ENCODE measurements at regions not wholly inside any gene's neighbourhood (a gene's known extent, or its start where the extent isn't known, plus 50 kb on each side); places are given as distances from the start of the nearest gene placed in this dataset.
"Not testable (repeated sequence)": the region's sequence is repeated elsewhere in the genome, so short reads cannot be mapped to it uniquely, and the experiment has no call there.

DNA sequence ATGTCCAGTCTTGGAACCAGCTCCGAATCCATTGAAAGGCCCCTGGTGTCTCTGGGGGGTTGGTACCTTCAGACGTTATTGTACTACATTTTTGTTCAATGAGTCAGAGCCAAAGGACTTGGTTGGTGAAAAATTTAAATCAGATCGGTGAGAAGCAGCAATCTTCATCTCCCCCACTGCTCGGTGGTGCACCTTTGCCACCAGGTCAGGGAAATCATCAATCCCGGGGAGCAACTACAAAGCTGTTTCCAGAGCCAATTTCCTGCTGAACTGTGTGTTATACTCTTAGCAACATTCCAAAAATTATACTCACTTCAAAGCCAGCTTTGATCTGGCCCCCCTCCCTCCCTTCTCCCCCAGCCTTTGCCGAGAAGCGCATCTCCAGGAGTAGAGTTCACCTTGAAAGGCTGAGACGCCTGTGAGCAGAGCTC lies 375.2 kb upstream of the WWC1 start:
- no peak for DNase-seq

DNA sequence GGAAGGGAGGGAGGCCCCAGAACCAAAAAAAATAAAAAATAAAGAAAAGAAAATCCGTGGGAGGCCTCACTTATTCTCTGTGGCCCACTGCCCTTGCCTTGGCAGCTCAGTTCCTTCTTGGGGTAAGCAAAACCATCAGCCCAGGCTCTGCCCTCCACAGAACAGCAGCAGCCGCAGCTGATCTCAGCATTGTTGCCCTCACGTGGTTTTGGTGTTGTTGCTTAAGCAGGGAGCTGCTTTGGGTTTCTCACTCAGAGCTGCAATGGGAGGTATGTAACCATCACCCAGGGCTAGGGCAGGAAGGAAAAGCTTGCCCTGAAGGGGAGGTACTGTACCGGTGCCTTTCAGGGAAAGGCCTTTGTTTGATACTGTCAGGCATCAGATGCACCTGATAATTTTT lies 374.7 kb upstream of the WWC1 start:
- DNase-seq: no peak

DNA sequence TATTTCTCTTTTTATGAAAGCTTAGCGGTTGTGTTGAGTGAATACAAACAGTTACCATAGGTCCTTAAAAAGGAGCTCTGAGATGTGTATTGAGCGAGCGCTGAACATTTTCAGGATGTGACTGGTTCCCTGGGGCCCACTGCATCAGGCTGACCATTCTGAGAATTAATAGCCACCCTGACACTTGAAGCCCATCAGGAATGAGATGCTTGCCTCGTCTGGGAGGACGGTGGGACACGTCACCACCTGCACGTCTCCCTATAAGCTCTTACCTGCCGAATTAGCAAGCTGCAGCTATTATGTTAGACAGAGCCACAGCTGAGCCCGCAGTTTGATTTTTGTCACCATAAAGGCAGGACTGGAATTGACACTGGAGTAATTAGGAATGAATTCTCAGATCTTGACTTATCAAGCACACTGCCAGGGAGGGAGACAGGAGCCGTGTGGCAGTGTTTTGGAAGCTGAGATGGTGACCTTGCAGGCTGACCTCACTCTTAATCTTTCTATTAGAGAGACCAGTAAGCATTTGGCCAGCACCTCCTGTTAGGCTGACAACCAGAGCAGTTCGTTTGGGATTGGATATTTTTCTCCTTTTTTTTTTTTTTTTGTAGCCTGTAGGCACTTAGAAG lies 373.1 kb upstream of the WWC1 start:
- no peak for DNase-seq

- no peak for DNase-seq
Observed at GRCh38 chr5:167918813-167919483, 372.5 kb upstream of the WWC1 start.

- DNase-seq: no peak
Observed at GRCh38 chr5:167920589-167920988, 370.9 kb upstream of the WWC1 start.

- no peak for DNase-seq
Observed at GRCh38 chr5:167921796-167922195, 369.6 kb upstream of the WWC1 start.

- no peak for DNase-seq
Observed at GRCh38 chr5:167923396-167923795, 368.0 kb upstream of the WWC1 start.

GRCh38 chr5:167929841-167930240 lies 361.6 kb upstream of the WWC1 start:
- no peak for DNase-seq

GRCh38 chr5:167934551-167934971 lies 356.9 kb upstream of the WWC1 start:
- no peak for DNase-seq

DNA sequence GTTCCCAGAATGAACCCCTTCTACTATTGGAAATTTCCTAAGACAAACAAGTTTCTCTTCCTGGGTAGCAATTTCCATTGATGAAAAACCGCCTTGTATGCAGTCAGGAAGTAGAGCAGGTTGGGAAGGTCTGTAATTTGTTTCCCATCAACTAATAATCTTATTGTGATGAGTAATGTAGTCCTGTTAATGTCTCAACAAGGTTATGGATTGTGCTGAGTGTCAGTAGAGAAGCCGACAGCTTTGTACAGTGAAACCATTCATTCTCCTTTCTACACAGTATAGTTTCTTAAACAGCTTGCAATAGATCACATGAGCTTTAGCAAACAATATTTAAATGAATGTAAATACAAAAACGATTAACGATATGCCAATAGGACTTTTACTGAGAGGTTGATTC lies 355.4 kb upstream of the WWC1 start:
- no peak for DNase-seq

DNA sequence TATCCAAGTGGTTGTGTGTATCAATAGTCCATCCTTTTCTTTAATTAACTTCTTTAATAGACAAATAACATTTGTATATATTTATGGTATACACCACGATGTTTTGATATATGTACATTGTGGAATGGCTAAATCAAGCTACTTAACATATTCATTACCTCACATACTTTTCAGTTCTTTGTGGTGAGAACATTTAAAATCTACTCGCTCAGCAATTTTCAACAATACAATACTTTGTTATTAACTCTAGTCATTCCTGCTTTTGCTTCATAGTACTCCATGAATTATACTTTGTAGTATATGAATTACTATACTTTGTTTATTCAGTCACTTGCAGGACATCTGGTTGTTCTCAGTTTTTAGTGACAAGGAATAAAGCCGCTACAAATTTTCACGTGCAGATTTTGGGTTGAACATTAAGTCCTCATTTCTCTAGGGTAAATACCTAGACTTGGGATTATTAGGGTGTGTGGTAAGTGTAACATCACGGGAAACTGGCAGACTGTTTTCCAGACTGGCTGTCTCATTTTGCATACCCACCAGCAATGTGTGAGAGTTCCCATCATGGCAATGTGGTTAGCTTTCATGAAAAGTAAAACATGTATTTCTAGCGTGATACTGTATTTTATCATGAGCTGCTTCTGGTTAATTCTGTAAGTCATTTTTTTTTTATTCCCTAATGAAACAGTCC lies 354.4 kb upstream of the WWC1 start:
- DNase-seq: no peak

DNA sequence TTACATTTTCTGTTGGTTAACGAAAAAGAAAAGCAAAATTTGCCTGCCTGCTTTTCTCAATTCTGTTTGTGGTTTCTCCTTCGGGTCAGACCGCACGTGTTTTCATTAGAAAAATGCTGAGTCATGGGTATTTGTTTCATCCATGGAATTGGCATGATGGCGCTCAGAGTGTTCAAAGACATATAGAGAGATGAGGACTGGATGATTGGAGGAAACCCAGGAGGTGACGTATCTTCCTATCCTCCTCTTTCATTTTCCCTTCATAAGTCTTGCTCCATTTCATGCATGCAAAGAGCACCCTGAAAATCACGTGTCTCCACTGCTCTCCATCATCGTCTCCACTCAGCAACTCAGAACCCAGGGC lies 353.8 kb upstream of the WWC1 start:
- no peak for DNase-seq

DNA sequence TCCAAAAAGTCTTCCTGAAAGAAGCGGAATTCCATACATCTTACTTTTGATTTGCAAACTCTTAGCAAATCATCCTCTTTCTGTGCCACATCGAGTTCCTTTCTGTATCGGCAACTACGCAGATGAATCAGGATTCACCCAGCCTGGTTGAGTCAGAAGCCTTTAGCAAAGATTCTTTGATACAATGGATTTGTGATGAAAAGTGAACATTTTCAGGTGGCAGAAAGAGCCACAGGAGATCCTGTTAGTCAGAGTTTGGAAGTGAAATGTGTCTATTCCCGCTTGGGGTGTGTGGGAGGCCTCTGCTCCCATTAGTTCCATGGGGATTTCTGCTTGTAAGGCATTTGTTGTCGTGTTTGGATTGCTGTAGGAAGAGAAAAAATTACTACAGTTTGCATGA lies 351.8 kb upstream of the WWC1 start:
- DNase-seq: no peak

GRCh38 chr5:167940911-167941310 lies 350.5 kb upstream of the WWC1 start:
- DNase-seq: no peak

- DNase-seq: not testable (repeated sequence)
Observed at GRCh38 chr5:167941556-167941955, 349.9 kb upstream of the WWC1 start.

DNA sequence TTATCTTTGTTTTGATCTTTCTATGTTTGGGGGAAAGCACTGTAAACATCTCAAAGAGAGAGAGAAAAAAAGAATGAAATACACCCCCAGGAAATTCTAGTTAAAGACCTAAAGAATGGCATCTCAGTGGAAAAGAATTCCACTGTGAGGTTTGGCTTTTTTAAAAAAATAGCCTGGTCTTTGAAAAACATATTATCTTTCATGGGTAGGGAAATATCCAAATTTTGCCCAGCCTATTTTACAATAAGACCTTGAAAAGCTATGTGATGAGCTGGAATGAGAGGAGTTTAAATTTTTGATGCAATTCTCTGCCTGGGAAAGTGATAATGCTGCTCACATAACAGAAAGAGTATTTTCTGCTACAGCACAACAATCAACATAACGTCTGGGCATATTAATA lies 348.1 kb upstream of the WWC1 start:
- no peak for DNase-seq

GRCh38 chr5:167944121-167944852 lies 347.2 kb upstream of the WWC1 start:
- no peak for DNase-seq

DNA sequence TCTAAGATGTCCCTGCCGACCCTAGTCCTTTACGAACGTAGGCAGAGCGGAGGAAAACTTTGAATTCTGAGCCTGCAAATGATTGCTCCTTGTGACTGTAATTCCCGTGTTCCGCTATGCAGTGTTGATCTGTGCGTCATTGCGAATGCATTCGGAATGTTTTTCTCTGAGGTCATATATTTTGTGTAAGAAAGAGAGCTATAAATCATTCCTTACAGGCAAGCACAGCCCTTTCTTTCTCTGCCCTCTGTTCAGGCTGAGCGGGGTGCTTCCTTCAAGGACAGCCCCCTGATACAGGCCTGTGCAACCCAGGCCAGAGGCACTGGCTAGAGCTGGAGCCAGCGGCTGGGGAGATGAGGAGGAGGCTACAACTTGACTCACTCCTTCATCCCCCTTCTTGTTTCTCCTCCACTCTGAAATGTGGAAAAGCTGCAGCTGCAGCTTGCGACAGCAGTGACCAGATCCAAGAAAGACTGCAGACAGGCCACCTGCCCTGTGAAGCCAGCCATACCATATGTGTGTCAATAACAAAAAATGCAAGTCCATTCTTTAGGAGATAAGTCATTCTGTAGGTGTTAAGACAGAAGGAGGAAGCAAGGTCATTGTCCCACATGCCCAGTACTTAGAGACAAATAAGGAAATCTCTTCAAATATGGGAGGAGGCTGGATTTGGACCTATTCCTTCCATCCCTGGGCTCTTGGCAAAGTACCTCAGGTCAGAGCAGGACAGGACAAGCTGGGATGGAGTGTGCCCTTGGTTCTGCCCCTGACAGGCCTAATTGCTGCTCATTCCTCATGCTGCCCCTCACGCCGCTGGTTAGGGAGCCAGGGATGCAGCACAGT lies 345.7 kb upstream of the WWC1 start:
- DNase-seq: no peak

DNA sequence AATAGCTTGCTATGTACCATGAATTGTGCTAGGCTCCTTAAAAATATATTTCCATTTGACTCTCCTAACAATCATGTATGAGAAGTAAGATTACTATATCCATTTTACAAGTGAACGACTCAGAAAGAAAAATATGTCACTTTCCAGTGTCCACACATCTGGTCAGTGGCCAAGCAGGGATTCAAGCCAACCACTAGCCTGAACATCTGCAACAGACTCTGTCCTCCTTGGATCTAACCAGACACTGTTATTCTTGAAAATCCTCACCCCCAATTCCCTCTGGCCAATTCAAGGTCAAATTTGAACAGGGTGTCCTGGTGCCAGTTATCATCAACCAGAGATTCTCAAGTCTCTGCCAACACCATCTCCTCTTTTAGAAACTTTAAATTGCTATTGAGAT lies 344.1 kb upstream of the WWC1 start:
- no peak for DNase-seq

DNA sequence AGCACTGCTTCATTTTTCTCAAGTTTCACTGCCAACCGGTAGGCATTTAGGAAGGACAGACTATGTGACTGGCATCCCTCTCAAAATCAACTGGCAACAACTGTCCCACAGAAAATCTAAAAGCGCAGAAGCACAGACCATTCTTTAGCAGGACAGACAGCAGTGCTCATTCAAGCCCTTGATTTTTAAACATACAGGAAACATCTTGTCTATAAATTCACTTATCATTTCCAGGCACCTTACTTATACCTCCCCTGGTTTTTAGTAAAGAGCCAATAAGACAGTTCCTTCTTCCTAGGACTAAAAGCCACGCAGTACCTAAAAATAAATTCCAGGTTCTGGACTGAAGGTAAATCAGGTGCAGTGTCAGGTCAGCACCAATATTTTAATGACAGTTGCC lies 343.2 kb upstream of the WWC1 start:
- no peak for DNase-seq

GRCh38 chr5:167949435-167949834 lies 342.0 kb upstream of the WWC1 start:
- no peak for DNase-seq

DNA sequence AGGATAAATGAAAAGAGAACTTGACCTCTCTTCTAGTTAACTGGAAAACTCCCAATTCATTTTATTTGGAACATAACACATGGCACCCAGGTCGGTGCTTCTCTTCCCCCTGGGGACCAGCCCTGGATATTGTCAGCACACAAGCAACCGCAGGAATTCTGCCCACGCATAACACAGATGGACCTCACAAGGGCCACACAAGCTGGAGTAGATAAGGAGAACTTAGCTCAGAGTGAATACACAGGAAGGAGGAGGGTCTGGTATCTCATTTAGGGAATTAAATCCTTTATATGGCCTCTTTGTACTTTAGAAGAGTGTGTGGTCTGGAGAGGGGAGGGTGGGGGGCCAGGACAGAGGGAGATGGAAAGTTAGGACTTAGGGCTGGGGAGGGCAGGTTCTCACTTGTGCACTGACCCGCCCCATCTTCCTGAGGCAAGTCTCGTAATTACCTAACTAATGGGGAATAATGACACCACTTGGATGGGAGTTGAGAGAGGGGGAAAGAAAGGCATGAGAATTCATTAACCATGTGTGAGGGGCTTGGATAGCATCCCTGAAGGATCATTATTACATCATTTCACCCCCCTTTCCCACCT lies 341.2 kb upstream of the WWC1 start:
- no peak for DNase-seq

Data from activated CD4-positive, alpha-beta T cell treated with anti-CD3 and anti-CD28 coated beads for 48 hours (primary cell).